ENCODE measurements at regions not wholly inside any gene's neighbourhood (a gene's known extent, or its start where the extent isn't known, plus 50 kb on each side); places are given as distances from the start of the nearest gene placed in this dataset.

DNA sequence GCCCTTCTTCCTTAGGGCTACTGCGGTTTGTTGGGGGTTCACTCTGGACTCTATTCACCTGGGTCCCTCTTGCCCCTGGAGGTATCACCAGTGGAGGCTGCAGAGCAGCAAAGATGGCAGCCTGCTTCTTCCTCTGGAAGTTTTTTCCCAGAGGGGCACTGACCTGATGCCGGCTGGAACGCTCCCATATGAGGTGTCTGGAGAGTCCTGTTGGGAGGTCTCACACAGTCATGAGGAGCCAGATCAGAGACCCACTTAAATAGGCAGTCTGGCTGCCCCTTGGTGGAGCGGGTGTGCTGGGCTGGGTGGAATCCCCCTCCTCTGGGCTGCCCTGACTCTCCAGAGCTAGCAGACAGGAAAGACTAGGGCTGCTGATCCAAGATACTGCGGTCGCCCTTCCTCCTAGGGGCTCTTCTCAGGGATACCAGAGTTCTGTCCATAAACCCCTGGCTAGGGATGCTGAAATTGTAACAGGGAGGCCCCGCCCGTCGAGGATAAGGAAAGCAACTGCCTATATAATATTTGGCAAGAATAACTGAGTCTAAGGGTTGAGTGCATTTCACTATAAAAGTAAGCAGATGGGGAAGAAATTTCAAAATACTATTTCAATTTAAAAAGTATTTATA, 140.7 kb downstream of the NOL4 start:
- no peaks in the 10 kb centered on the region for H3K9me2 ChIP-seq (ENCODE audit: insufficient read depth)
- no peaks in the 10 kb centered on the region for H3K4me1 ChIP-seq (ENCODE audit: insufficient read depth)
- no peaks in the 10 kb centered on the region for H4K20me1 ChIP-seq (replicated peaks; ENCODE audit: insufficient read depth)
- DNase-seq (ENCODE audit: low spot score) (no peak), ATAC-seq (no peak; the same call in 2 of the 3 replicates)
- no peaks in the 10 kb centered on the region for H3K27me3 ChIP-seq (ENCODE audit: insufficient read depth)
- H3K36me3 ChIP-seq (ENCODE audit: insufficient read depth), result no peaks in the 10 kb centered on the region
- no peak overlapping the region for H2AFZ ChIP-seq
- Mint-ChIP-seq H3K36me3 (ENCODE audit: low read depth) (no peaks in the 10 kb centered on the region), H3K27ac (no peak overlapping the region), H3K4me1 (no peaks in the 10 kb centered on the region), H3K4me3 (no peak overlapping the region), H3K27me3 (ENCODE audit: insufficient read depth, low read depth, poor library complexity) (no peaks in the 10 kb centered on the region), H3K9me3 (no peaks in the 10 kb centered on the region)
- H3K27ac ChIP-seq (ENCODE audit: low read depth), result no peak overlapping the region
- no peak overlapping the region for H3K4me3 ChIP-seq
- no peak for TF ChIP-seq CTCF (conservative IDR thresholded peaks at IDR 0.05; ENCODE audit: low read depth in 2 of 2)
- TF ChIP-seq, protein P1, sequence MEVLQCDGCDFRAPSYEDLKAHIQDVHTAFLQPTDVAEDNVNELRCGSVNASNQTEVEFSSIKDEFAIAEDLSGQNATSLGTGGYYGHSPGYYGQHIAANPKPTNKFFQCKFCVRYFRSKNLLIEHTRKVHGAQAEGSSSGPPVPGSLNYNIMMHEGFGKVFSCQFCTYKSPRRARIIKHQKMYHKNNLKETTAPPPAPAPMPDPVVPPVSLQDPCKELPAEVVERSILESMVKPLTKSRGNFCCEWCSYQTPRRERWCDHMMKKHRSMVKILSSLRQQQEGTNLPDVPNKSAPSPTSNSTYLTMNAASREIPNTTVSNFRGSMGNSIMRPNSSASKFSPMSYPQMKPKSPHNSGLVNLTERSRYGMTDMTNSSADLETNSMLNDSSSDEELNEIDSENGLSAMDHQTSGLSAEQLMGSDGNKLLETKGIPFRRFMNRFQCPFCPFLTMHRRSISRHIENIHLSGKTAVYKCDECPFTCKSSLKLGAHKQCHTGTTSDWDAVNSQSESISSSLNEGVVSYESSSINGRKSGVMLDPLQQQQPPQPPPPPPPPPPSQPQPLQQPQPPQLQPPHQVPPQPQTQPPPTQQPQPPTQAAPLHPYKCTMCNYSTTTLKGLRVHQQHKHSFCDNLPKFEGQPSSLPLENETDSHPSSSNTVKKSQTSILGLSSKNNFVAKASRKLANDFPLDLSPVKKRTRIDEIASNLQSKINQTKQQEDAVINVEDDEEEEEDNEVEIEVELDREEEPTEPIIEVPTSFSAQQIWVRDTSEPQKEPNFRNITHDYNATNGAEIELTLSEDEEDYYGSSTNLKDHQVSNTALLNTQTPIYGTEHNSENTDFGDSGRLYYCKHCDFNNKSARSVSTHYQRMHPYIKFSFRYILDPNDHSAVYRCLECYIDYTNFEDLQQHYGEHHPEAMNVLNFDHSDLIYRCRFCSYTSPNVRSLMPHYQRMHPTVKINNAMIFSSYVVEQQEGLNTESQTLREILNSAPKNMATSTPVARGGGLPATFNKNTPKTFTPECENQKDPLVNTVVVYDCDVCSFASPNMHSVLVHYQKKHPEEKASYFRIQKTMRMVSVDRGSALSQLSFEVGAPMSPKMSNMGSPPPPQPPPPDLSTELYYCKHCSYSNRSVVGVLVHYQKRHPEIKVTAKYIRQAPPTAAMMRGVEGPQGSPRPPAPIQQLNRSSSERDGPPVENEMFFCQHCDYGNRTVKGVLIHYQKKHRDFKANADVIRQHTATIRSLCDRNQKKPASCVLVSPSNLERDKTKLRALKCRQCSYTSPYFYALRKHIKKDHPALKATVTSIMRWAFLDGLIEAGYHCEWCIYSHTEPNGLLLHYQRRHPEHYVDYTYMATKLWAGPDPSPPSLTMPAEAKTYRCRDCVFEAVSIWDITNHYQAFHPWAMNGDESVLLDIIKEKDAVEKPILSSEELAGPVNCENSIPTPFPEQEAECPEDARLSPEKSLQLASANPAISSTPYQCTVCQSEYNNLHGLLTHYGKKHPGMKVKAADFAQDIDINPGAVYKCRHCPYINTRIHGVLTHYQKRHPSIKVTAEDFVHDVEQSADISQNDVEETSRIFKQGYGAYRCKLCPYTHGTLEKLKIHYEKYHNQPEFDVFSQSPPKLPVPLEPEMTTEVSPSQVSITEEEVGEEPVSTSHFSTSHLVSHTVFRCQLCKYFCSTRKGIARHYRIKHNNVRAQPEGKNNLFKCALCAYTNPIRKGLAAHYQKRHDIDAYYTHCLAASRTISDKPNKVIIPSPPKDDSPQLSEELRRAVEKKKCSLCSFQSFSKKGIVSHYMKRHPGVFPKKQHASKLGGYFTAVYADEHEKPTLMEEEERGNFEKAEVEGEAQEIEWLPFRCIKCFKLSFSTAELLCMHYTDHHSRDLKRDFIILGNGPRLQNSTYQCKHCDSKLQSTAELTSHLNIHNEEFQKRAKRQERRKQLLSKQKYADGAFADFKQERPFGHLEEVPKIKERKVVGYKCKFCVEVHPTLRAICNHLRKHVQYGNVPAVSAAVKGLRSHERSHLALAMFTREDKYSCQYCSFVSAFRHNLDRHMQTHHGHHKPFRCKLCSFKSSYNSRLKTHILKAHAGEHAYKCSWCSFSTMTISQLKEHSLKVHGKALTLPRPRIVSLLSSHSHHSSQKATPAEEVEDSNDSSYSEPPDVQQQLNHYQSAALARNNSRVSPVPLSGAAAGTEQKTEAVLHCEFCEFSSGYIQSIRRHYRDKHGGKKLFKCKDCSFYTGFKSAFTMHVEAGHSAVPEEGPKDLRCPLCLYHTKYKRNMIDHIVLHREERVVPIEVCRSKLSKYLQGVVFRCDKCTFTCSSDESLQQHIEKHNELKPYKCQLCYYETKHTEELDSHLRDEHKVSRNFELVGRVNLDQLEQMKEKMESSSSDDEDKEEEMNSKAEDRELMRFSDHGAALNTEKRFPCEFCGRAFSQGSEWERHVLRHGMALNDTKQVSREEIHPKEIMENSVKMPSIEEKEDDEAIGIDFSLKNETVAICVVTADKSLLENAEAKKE (CRISPR knock-in tag; IDR thresholded peaks at IDR 0.05), result no peak
- no peak for TF ChIP-seq REST (IDR thresholded peaks at IDR 0.05; ENCODE audit: unreplicated experiment)
- TF ChIP-seq CREB1 (CRISPR knock-in tag; IDR thresholded peaks at IDR 0.05; ENCODE audit: low read depth), result no peak
- TF ChIP-seq, protein P2, sequence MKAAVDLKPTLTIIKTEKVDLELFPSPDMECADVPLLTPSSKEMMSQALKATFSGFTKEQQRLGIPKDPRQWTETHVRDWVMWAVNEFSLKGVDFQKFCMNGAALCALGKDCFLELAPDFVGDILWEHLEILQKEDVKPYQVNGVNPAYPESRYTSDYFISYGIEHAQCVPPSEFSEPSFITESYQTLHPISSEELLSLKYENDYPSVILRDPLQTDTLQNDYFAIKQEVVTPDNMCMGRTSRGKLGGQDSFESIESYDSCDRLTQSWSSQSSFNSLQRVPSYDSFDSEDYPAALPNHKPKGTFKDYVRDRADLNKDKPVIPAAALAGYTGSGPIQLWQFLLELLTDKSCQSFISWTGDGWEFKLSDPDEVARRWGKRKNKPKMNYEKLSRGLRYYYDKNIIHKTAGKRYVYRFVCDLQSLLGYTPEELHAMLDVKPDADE (IDR thresholded peaks at IDR 0.05), result no peak
- TF ChIP-seq NANOG (IDR thresholded peaks at IDR 0.05; ENCODE audit: borderline replicate concordance), result no peak
- TF ChIP-seq EZH2 (IDR thresholded peaks at IDR 0.05; ENCODE audit: low read depth, unreplicated experiment), result no peak
- TF ChIP-seq JUNB (IDR thresholded peaks at IDR 0.05; ENCODE audit: unreplicated experiment), result no peak
- no peak for TF ChIP-seq EZH2phosphoT487 (IDR thresholded peaks at IDR 0.05; ENCODE audit: unreplicated experiment)
- TF ChIP-seq STAT1 (IDR thresholded peaks at IDR 0.05; ENCODE audit: unreplicated experiment), result no peak
- no peak for TF ChIP-seq POLR2AphosphoS5 (IDR thresholded peaks at IDR 0.05; ENCODE audit: low read depth)
- no peak for TF ChIP-seq ZNF331 (CRISPR knock-in tag; IDR thresholded peaks at IDR 0.05; ENCODE audit: low read depth)
- TF ChIP-seq ZNF114 (CRISPR knock-in tag; IDR thresholded peaks at IDR 0.05), result no peak
- H3K4me2 ChIP-seq, result no peak overlapping the region
- H3K79me2 ChIP-seq (replicated peaks; ENCODE audit: insufficient read depth), result no peaks in the 10 kb centered on the region
- no peaks in the 10 kb centered on the region for H3F3A ChIP-seq (replicated peaks; ENCODE audit: low read depth)

Measured in GM23338 (cell line).